ENCODE measurements at regions not wholly inside any gene's neighbourhood (a gene's known extent, or its start where the extent isn't known, plus 50 kb on each side); places are given as distances from the start of the nearest gene placed in this dataset.
"Not testable (repeated sequence)": the region's sequence is repeated elsewhere in the genome, so short reads cannot be mapped to it uniquely, and the experiment has no call there.

DNA sequence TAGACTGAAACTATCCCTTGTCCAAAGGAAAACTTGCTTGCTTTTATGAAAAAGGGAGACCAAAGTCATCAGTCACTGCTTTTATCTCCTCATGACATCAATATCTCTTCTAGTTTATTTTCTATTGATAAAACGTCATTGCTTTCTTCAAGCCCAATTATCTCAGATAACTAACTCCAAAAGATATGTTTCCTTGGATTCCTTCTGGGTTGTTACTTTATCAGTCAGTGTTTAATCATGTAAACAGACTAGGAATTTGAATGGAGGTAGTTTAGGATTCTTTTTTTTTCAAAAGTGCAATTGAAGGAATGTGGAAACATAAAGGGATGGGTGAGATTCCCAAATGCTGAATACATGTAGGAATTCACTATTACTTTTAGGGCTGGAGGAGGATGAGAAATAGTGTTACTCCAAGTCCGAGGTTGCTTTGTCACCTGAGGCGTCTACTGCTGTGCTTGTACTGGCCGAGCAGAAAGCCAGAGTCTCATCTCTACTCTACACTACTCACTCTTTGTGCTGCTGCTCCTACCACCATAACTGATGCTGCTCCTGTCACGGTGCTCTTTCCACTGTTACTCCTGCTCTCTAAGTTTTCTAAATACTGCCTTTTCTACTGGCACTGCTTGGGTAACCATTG lies 1697.1 kb upstream of the NUDT12 start:
- FAIRE-seq (no peak), DNase-seq (ENCODE audit: insufficient read length, low spot score) (no peak)

DNA sequence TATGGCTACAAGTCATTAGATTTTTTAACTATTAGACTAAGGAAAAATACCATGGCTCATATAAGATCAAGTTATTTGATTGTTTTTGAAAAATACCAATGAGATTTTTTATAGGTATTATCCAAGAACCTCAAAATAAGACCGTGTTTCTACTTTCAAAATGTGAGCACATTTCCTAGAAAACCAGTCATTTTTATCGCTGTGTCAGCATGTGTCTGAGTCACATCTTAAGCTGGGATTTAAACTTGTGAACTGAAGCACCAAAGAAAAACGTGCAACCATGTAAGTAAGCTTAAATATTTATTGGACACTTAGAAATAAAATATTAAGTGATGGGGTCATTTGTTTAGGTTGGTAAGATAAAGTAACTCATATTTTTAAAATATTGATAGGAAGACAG lies 1676.0 kb upstream of the NUDT12 start:
- DNase-seq (ENCODE audit: insufficient read length, low spot score), result no peak
- no peak for FAIRE-seq

DNA sequence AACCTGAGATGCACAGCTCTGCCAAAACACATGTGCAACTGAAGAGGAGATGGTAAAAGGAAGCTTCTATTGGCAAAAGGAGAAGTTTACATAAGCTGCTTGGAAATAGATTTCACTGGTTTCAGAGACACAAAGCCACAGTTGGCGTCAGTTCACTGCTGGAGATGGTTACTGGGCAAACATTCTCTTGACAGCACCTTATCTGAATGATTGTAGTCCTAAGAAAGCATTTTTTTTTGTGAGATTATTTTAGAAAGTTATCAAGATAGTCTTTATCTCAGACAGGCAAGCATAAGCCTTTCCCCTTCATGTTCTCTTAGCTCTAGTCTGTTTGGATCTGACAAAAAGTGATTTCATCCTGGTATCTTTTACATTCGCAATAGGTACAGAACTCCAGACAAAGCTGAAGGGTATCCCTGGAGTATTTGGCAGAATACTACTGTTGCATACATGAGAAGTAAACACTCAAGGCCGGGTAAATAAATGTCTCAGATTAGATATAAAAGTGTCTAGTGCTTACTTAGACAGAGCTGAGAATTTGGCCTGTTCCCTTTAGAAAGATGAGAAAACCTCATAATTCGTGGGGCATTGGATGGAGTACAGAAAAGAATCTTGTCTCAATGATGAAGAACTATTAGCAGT lies 1668.0 kb upstream of the NUDT12 start:
- FAIRE-seq, result no peak
- DNase-seq (ENCODE audit: insufficient read length, low spot score), result no peak

DNA sequence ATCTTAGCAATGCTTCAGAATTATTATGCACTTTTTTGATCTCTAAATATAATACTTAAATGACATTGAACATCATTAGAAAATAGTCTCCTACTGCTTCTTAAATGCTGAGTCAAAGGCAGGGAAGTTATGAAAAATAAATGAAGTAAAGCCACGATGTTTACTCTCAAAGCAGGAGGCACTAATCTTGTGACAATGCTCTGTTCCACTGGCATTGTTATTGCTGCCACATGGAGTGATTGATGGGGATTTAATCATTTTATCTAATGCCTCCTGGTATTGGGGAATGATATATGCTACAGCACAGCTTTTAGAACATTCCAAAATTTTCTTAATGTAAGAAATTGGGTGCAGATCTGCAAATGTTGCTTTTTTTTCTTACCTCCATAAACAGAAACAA lies 1655.4 kb upstream of the NUDT12 start:
- no peak for DNase-seq (ENCODE audit: insufficient read length, low spot score)
- no peak for FAIRE-seq

DNA sequence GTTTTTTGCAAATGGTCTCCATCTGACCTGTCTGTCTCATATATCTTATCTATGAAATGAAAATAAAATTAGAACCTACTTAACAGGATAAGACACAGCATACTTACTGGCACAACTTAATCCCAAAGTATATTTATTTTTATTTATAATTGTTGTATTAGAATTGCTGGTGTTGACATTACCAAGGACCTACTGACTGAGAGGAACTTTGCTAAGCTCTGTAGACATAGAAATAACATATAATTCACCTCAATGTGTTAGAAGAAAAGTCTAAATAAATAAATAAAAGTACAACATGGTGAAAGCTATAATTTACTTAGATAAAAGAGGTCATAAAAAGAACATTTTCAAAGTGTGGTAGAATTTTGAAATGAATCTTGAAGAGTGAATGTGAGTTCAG lies 1650.5 kb upstream of the NUDT12 start:
- FAIRE-seq, result no peak

DNA sequence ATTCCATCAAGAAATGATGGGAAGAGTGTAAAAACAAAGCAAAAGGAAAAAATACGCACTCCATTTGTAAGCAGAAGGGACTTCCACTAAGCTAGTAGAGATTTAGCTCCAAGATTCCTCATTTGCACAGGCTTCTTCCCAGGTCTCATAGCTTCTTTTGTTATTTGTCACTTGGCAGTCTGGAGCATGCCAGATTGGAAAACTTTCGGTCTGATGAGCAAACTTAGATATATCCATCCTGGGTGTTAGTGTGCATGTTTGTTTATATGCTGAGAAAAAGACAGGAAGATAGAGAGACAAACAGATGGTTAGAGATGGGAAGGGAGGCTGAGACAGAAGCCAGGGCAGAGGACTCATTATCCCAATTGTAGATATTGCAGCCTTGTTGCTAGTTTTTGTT lies 1644.5 kb upstream of the NUDT12 start:
- DNase-seq (ENCODE audit: insufficient read length, low spot score) (no peak), FAIRE-seq (no peak)

More for the DNA sequence above, 1650.5 kb upstream of the NUDT12 start:
- DNase-seq (ENCODE audit: insufficient read length, low spot score), result no peak

DNA sequence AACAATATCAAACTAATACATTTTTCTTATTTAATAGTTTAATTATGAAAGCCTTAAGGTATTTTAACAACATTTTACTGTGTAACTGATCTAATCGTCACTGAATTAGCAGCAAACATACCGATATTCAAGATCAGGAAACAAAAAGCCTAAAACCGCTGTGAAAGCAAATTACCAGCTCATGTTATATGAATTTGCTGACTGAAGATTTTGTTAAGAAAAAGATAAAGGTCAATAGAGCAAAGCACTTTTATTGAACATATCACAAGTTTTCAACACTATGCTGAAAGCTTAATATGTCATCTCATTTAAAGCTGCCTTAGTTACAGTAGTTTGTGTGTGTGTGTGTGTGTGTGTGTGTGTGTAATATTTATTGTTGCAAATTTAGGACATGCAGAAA lies 1634.9 kb upstream of the NUDT12 start:
- DNase-seq (ENCODE audit: insufficient read length, low spot score), result no peak
- no peak for FAIRE-seq

DNA sequence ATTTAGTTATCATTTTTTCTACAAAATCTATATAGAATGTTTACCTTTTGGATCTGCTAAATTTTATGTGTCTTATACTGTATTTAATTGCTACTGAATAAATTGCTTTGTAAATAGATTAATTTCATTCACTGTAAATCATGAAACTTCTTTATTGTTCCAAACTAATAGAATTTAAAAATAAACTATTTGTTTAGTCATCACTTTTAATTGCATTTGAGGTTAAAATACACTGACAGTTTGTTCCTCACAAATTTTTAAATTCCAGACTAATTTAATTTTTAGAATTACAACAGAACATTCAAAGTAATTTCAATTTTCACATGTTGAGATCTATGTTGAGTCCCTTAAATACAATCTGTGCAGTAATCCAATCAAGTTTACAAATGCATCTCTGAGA lies 1633.2 kb upstream of the NUDT12 start:
- no peak for FAIRE-seq
- DNase-seq (ENCODE audit: insufficient read length, low spot score), result no peak

DNA sequence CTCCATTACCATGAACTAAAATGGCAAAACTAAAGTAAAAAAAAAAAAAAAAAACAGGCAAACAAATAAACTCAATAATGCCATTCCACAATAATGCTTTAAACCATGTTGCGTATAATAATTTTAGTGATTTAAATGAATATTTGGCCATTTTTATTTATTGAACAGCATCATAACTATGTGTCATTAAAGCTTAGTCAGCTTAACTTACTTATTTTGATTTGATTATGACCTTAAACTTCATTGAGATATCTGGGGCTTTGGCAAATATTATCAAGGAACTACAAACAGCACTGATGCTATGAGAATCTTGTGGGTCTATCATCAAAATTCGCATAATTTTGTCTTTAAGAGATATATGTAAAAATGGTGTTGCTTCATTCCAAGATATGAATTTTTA lies 1610.3 kb upstream of the NUDT12 start:
- FAIRE-seq, result no peak

DNA sequence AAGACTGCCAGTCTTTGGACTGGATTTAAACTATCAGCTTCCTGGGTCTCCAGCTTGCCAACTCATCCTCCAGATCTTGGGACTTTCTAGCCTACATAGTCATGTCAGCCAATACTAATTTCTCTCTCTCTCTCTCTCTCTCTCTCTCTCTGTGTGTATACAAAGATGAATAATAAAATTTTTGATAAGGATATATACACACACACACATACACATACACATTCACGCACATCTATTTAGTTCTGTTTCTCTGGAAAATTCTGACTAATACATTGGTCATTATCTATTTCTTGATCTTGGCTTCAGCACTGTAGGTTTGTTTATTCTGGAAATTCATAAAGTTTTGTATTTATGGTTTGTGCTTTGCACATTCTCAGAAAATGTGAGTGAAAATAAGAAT lies 1606.2 kb upstream of the NUDT12 start:
- FAIRE-seq, result no peak
- DNase-seq (ENCODE audit: insufficient read length, low spot score), result no peak

More for the DNA sequence above, 1610.3 kb upstream of the NUDT12 start:
- no peak for DNase-seq (ENCODE audit: insufficient read length, low spot score)

DNA sequence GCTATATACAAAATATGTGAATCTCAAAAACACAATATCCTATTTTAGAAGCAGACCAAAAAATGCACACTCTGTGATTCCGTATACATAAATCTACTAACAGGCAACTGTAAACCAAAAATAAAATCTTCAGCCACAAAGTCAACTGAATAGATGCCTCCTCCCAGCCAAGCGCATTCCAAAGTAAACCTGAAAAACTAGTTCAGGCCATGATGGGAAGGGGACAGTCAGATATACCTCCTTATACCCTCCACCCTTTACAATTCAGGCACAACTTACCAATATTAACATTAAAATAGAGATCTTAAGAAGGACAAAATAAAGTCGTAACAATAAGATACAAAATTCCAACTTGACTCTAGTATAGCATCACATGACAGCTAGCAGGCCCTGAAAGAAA lies 1604.5 kb upstream of the NUDT12 start:
- no peak for DNase-seq (ENCODE audit: insufficient read length, low spot score)
- no peak for FAIRE-seq

DNA sequence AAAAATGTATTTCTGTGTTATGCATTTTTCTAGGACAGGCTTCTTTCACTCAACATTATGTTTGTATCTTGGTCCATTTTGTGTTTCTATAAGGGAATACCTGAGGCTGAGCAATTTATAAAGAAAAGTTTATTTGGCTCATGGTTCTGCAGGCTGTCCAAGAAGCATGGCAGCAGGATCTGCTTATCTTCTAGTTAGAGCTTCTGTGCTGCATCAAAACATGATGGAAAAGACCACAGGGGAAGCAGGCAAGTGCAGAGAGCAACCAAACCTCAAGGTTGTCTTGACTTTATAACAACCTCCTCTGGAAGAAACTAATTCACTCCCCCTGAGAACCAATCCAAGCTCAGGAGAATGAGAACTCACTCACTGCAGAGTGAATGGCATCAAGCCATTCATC lies 1601.0 kb upstream of the NUDT12 start:
- DNase-seq (ENCODE audit: insufficient read length, low spot score) (no peak), FAIRE-seq (no peak)

DNA sequence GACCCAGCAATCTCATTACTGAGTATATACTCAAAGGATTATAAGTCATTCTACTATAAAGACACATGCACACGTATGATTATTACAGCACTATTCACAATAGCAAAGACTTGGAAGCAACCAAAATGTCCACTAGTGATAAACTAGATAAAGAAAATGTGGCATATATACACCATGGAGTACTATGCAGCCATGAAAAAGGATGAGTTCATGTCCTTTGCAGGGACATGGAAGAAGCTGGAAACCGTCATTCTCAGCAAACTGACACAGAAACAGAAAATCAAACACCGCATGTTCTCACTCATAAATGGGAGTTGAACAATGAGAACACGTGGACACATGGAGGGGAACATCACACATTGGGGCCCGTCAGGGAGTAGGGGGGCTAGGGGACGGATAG lies 1600.0 kb upstream of the NUDT12 start:
- not testable (repeated sequence) for DNase-seq (ENCODE audit: insufficient read length, low spot score); FAIRE-seq

DNA sequence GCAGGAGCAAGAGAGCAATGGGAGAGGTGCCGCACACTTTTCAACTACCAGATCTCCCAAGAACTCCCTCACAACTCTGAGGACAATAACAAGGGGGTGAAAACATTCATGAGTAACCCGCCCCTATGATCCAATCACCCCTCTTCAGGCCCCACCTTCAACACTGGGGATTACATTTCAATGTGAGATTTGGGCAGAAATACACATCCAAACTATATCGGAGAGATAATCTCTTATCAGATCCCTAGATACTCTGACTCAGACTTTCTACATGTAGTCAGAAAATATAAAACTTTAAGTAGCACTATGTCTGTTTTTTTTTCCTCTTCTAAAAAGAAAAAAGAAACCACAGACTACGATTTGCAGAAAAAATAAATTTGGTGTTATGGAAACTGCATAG lies 1595.9 kb upstream of the NUDT12 start:
- DNase-seq (ENCODE audit: insufficient read length, low spot score) (no peak), FAIRE-seq (no peak)

DNA sequence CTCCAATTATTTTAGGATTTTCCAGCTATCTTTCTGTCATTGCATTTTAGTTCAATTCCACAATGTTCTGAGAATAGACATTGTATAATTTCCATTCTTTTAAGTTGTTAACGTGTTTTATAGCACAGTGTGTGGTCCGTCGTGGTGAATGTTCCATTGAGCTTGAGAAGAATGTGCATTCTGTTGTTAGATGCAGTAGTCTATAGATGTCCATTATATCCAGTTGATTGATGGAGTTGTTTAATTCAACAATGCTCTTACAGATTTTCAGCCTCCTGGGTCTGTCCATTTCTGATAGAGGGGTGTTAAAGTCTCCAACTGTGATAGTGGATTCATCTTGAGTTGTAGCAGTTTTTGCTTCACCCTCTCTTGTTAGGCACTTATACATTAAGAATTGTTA lies 1587.7 kb upstream of the NUDT12 start:
- DNase-seq (ENCODE audit: insufficient read length, low spot score) (no peak), FAIRE-seq (no peak)

DNA sequence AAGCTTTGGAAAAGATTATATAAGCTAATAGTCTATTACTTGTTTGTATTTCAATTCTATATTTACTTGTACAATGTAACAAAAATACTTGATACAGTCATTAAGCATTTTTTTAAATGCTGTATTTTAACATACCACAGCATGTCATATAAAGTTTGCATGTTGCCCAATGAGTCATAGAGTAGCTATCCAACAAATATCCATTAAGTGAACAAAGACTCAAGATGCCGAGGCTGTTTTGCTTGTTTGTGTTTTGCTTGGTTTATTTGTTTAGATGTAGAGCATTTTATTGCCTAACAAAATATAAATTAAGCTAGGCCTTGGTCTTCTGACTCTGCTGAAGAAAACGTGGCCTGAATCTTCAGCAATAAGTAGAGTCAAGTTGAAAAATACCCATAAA lies 1584.3 kb upstream of the NUDT12 start:
- DNase-seq (ENCODE audit: insufficient read length, low spot score), result no peak
- no peak for FAIRE-seq

DNA sequence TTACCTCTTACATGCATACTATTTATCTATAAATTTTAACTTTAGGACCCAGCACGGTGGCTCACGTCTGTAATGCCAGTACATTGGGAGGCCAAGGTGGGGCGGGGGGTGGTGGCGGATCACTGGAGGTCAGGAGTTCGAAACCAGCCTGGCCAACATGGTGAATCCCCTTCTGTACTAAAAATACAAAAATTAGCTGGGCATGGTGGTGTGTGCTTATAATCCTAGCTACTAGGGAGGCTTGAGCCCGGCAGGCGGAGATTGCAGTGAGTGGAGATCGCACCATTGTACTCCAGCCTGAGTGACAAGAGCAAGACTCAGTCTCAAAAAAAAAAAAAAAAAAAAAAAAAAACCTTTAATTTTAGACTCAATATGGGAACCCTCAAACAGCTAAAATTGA lies 1582.6 kb upstream of the NUDT12 start:
- DNase-seq (ENCODE audit: insufficient read length, low spot score) (no peak), FAIRE-seq (no peak)

DNA sequence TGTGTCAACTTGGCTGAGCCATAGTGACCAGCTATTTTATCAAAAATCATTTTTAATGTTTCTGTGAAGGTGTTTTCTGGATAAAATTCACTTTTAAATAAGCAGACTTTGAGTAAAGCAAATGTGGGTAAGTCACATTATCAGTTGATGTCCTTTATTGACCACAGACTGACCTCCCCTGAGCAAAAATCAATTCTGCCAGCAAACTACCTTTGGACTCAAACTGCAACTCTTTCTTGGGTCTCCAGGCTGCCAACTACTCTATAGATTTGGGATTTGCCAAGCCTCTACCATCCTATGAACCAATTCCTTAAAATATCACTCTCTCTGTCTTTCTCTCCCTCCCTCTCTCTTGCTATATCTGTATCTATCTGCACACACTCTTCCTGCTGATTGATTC lies 1571.7 kb upstream of the NUDT12 start:
- DNase-seq (ENCODE audit: insufficient read length, low spot score) (no peak), FAIRE-seq (no peak)

DNA sequence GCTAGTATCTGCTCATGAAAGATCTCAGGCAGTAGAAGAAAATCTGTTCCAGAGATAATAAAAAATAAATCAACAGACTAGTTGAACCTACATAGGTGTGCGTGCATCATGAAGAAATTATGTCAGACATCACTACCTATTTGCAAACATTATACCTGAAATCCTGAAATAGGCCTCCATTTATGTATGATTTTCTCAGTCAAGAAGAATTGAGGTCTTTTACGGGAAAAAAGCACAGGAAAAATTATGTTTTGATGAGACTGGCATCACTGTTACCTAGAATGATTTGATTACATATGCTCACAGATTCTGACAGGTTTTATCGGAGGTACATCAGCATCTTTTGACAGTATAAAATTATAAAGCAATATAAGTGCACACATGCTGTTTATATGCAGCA lies 1570.5 kb upstream of the NUDT12 start:
- FAIRE-seq, result no peak

DNA sequence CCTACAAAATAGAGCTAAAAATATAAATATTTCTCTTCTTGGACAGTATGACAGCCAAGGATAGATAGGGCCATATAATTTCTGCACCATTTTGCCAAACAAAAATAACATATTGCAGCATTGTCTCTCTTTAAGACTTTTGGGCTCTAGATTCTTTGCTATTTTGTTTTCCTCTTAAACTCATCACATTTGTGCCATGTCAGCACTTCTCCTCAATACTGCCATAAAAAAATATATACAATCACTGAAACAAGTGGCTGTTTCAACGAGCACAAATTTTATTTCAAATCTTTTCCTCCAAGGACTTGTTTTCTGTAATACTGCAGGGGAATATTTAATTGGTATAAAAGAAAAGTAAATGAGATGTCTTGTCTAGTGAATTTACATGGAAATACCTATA lies 1570.0 kb upstream of the NUDT12 start:
- DNase-seq (ENCODE audit: insufficient read length, low spot score) (no peak), FAIRE-seq (no peak)

More for the DNA sequence above, 1570.5 kb upstream of the NUDT12 start:
- DNase-seq (ENCODE audit: insufficient read length, low spot score), result no peak

DNA sequence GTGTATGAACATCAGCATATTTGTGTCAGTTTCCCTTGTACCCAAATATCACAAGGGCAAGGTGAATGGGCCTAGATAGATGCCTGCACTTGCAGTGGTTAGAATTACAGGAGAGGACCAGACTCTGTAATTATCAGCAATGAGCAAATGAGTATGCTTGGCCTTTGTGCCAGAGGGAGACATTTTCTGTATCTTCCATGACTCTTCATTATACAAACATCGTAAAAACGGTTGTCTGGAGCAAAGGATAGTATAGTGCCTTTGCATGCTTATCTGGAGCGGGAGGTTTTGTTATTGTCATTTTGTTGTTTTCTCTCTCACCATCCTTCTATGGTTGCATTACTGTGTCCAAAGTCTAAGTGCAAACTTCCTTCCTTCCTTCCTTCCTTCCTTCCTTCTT lies 1568.5 kb upstream of the NUDT12 start:
- no peak for DNase-seq (ENCODE audit: insufficient read length, low spot score)
- no peak for FAIRE-seq

DNA sequence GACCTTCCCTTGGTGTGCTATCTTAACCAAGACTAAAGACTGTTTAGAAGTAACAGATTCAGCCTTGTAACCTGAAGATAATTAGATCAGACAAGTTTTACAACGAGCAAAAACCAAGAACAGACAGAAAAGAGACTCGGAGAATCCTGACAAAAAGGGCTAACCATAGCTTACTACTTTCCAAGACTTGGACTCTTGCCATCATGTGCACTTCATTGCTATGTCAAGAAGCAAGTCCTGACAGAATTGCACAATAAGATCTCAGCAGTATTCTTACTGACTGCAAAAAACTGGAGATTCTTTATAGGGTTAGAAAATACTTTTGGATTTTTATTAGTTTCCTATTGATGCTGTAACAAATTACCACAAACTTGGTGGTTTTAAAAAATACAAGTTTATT lies 1539.0 kb upstream of the NUDT12 start:
- DNase-seq (ENCODE audit: insufficient read length, low spot score) (no peak), FAIRE-seq (no peak)

DNA sequence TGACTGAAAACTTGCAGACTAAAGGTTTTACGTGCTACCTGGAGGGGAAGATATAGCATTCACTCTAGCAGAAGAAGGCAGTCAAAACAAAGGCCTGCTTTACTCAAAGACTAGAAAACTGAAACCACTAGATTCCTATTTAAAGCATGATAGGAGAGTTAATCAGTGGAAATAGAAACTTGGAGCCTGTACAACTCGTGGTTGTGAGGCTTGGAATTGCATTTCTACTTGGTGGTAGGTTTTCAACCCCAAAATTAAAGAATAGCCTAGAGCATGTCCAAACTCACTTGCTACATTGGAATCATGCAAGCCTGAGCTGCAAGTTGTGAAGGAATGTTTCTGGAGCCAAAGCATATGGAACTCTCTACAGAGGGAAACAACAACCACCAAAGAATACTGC lies 1526.4 kb upstream of the NUDT12 start:
- DNase-seq (ENCODE audit: insufficient read length, low spot score), result no peak
- FAIRE-seq, result no peak
